ENCODE measurements at regions not wholly inside any gene's neighbourhood (a gene's known extent, or its start where the extent isn't known, plus 50 kb on each side); places are given as distances from the start of the nearest gene placed in this dataset.

GRCh38 chrX:4484266-4484665 is 770.8 kb upstream of the PRKX start:
- TF ChIP-seq EZH2phosphoT487 (IDR thresholded peaks at IDR 0.05; ENCODE audit: borderline replicate concordance, low read length): no peak
- TF ChIP-seq CTCF (IDR thresholded peaks at IDR 0.05; ENCODE audit: low read depth, low read length, poor library complexity, severe bottlenecking): no peak
- Histone ChIP-seq H3K27ac (ENCODE audit: low read depth, low read length) (no peak overlapping the region), H3K79me2 (ENCODE audit: control insufficient read depth, low read length) (no peaks in the 10 kb centered on the region), H4K20me1 (ENCODE audit: control insufficient read depth, insufficient read depth, low read depth, low read length) (no peaks in the 10 kb centered on the region), H3K9me2 (replicated peaks; ENCODE audit: control insufficient read depth, low read length) (no peaks in the 10 kb centered on the region), H3F3A (ENCODE audit: control insufficient read depth, insufficient read depth) (no peaks in the 10 kb centered on the region), H3K4me2 (ENCODE audit: low read length) (no peak overlapping the region), H3K4me1 (ENCODE audit: control insufficient read depth, low read length) (no peaks in the 10 kb centered on the region), H3K9me3 (ENCODE audit: control insufficient read depth, insufficient read depth, low read length) (no peaks in the 10 kb centered on the region), H3K4me3 (ENCODE audit: low read length) (no peak overlapping the region), H3K27me3 (ENCODE audit: control insufficient read depth, low read length) (no peaks in the 10 kb centered on the region), H3K36me3 (ENCODE audit: control insufficient read depth, low read length) (no peaks in the 10 kb centered on the region)

GRCh38 chrX:4451591-4451990 is 738.1 kb upstream of the PRKX start:
- H3K27me3 ChIP-seq (ENCODE audit: control insufficient read depth, low read length): no peaks in the 10 kb centered on the region
- H4K20me1 ChIP-seq (ENCODE audit: control insufficient read depth, insufficient read depth, low read depth, low read length): no peaks in the 10 kb centered on the region
- H3K27ac ChIP-seq (ENCODE audit: low read depth, low read length): no peak overlapping the region
- H3K4me1 ChIP-seq (ENCODE audit: control insufficient read depth, low read length): no peaks in the 10 kb centered on the region
- H3F3A ChIP-seq (ENCODE audit: control insufficient read depth, insufficient read depth): no peaks in the 10 kb centered on the region
- no peaks in the 10 kb centered on the region for H3K79me2 ChIP-seq (ENCODE audit: control insufficient read depth, low read length)
- TF ChIP-seq CTCF (IDR thresholded peaks at IDR 0.05; ENCODE audit: low read depth, low read length, poor library complexity, severe bottlenecking) (no peak), EZH2phosphoT487 (IDR thresholded peaks at IDR 0.05; ENCODE audit: borderline replicate concordance, low read length) (no peak)
- no peak overlapping the region for H3K4me3 ChIP-seq (ENCODE audit: low read length)
- H3K36me3 ChIP-seq (ENCODE audit: control insufficient read depth, low read length): no peaks in the 10 kb centered on the region
- no peaks in the 10 kb centered on the region for H3K9me3 ChIP-seq (ENCODE audit: control insufficient read depth, insufficient read depth, low read length)
- no peak overlapping the region for H3K4me2 ChIP-seq (ENCODE audit: low read length)
- no peaks in the 10 kb centered on the region for H3K9me2 ChIP-seq (replicated peaks; ENCODE audit: control insufficient read depth, low read length)

- Histone ChIP-seq H3K27ac (ENCODE audit: low read depth, low read length) (no peak overlapping the region), H4K20me1 (ENCODE audit: control insufficient read depth, insufficient read depth, low read depth, low read length) (no peaks in the 10 kb centered on the region), H3K36me3 (ENCODE audit: control insufficient read depth, low read length) (no peaks in the 10 kb centered on the region), H3K27me3 (ENCODE audit: control insufficient read depth, low read length) (no peaks in the 10 kb centered on the region), H3K9me2 (replicated peaks; ENCODE audit: control insufficient read depth, low read length) (no peaks in the 10 kb centered on the region), H3K4me1 (ENCODE audit: control insufficient read depth, low read length) (no peaks in the 10 kb centered on the region), H3K79me2 (ENCODE audit: control insufficient read depth, low read length) (no peaks in the 10 kb centered on the region), H3K9me3 (ENCODE audit: control insufficient read depth, insufficient read depth, low read length) (no peaks in the 10 kb centered on the region), H3F3A (ENCODE audit: control insufficient read depth, insufficient read depth) (no peaks in the 10 kb centered on the region), H3K4me2 (ENCODE audit: low read length) (no peak overlapping the region), H3K4me3 (ENCODE audit: low read length) (no peak overlapping the region)
- TF ChIP-seq CTCF (IDR thresholded peaks at IDR 0.05; ENCODE audit: low read depth, low read length, poor library complexity, severe bottlenecking) (no peak), EZH2phosphoT487 (IDR thresholded peaks at IDR 0.05; ENCODE audit: borderline replicate concordance, low read length) (no peak)
Measured at GRCh38 chrX:4450177-4450576, 736.7 kb upstream of the PRKX start.

- H3K27ac ChIP-seq (ENCODE audit: low read depth, low read length): no peak overlapping the region
- H3K4me2 ChIP-seq (ENCODE audit: low read length): no peak overlapping the region
- no peaks in the 10 kb centered on the region for H3F3A ChIP-seq (ENCODE audit: control insufficient read depth, insufficient read depth)
- no peaks in the 10 kb centered on the region for H3K9me3 ChIP-seq (ENCODE audit: control insufficient read depth, insufficient read depth, low read length)
- TF ChIP-seq CTCF (IDR thresholded peaks at IDR 0.05; ENCODE audit: low read depth, low read length, poor library complexity, severe bottlenecking) (no peak), EZH2phosphoT487 (IDR thresholded peaks at IDR 0.05; ENCODE audit: borderline replicate concordance, low read length) (no peak)
- H3K9me2 ChIP-seq (replicated peaks; ENCODE audit: control insufficient read depth, low read length): no peaks in the 10 kb centered on the region
- no peaks in the 10 kb centered on the region for H3K79me2 ChIP-seq (ENCODE audit: control insufficient read depth, low read length)
- H4K20me1 ChIP-seq (ENCODE audit: control insufficient read depth, insufficient read depth, low read depth, low read length): no peaks in the 10 kb centered on the region
- H3K4me1 ChIP-seq (ENCODE audit: control insufficient read depth, low read length): no peaks in the 10 kb centered on the region
- no peaks in the 10 kb centered on the region for H3K36me3 ChIP-seq (ENCODE audit: control insufficient read depth, low read length)
- no peaks in the 10 kb centered on the region for H3K27me3 ChIP-seq (ENCODE audit: control insufficient read depth, low read length)
- H3K4me3 ChIP-seq (ENCODE audit: low read length): no peak overlapping the region
Measured at GRCh38 chrX:4435905-4436304, 722.5 kb upstream of the PRKX start.

All from DOHH2 (cell line).